HCT116 (cell line): ENCODE measurements at regions not wholly inside any gene's neighbourhood (a gene's known extent, or its start where the extent isn't known, plus 50 kb on each side); places are given as distances from the start of the nearest gene placed in this dataset.

Source experiments
- CEBPB ChIP-seq: IDR thresholded peaks from 2 replicates; pipeline ENCODE4 v1.6.1; 2012; ENCODE audit warnings: low read depth
- CTCF ChIP-seq, 3 experiments: fragments of 200-600 bp in 1 of 3; sonication (generic) in 1 of 3; IDR thresholded peaks in 2 of 3; conservative IDR thresholded peaks in 1 of 3; 2 replicates each; pipeline ENCODE4 v1.5.1; 2012 to 2017; ENCODE audit warnings: low read depth in 2 of 3, low read length in 2 of 3, antibody characterized with exemption in 1 of 3, borderline replicate concordance in 1 of 3, control low read depth in 1 of 3, mild to moderate bottlenecking in 1 of 3, mixed read lengths in 1 of 3, mixed run types in 1 of 3, moderate library complexity in 1 of 3; ENCODE audit not compliant: insufficient read depth in 1 of 3
- EZH2 ChIP-seq: fragments of 200-600 bp; sonication (generic); IDR thresholded peaks from 2 replicates; pipeline ENCODE4 v1.6.1; 2017; ENCODE audit warnings: antibody characterized with exemption, mixed run types
- POLR2A ChIP-seq: IDR thresholded peaks from 2 replicates; pipeline ENCODE4 v1.7.0; 2011; ENCODE audit warnings: borderline replicate concordance; ENCODE audit not compliant: insufficient read depth, insufficient read length; ENCODE audit errors: extremely low read depth
- SIN3A ChIP-seq: IDR thresholded peaks from 2 replicates; pipeline ENCODE4 v1.6.1; 2012; ENCODE audit warnings: low read depth
- ZNF274 ChIP-seq: fragments of 200-500 bp; sonication (Bioruptor generic); IDR thresholded peaks from 2 replicates; pipeline ENCODE4 v1.6.1; 2014; ENCODE audit warnings: mild to moderate bottlenecking, low read depth, low read length, inconsistent platforms
- TF ChIP-seq, protein P1 (sequence below): IDR thresholded peaks from 2 replicates; pipeline ENCODE4 v1.6.1; 2011; ENCODE audit warnings: mild to moderate bottlenecking, low read length, moderate library complexity; ENCODE audit not compliant: insufficient replicate concordance; ENCODE audit errors: extremely low read depth

DNA sequence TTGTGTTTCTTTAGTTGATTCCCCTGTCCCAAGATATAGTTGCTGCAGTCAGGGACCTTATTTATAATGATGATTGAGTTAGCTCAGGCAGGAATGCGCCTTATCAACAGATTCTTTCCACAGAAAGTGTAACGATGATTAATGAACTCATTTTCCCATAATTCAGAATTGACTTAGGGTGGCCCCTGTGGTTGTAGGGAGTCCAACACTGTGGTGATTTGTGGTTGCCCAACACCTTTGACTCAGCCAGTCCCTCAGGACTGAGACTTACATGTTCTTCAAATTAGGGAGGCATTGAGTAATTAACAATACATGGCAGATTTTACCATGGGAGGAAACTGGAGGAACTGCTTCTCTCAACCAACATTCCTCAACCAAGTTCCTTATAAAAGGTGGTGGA lies 221.9 kb downstream of the GABRG2 start:
- TF ChIP-seq CTCF (IDR thresholded peaks at IDR 0.05 in 2 of 3, conservative IDR thresholded peaks at IDR 0.05 in 1 of 3; ENCODE audit: borderline replicate concordance in 1 of 3, insufficient read depth in 1 of 3, low read depth in 2 of 3, low read length in 2 of 3) (no peak), ZNF274 (no peak), POLR2A (no peak), CEBPB (no peak), EZH2 (no peak), SIN3A (no peak)
- TF ChIP-seq, protein P1, sequence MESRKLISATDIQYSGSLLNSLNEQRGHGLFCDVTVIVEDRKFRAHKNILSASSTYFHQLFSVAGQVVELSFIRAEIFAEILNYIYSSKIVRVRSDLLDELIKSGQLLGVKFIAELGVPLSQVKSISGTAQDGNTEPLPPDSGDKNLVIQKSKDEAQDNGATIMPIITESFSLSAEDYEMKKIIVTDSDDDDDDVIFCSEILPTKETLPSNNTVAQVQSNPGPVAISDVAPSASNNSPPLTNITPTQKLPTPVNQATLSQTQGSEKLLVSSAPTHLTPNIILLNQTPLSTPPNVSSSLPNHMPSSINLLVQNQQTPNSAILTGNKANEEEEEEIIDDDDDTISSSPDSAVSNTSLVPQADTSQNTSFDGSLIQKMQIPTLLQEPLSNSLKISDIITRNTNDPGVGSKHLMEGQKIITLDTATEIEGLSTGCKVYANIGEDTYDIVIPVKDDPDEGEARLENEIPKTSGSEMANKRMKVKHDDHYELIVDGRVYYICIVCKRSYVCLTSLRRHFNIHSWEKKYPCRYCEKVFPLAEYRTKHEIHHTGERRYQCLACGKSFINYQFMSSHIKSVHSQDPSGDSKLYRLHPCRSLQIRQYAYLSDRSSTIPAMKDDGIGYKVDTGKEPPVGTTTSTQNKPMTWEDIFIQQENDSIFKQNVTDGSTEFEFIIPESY: no peak
